HG03108 (cell line): ENCODE measurements at regions not wholly inside any gene's neighbourhood (a gene's known extent, or its start where the extent isn't known, plus 50 kb on each side); places are given as distances from the start of the nearest gene placed in this dataset.

ENCODE experiments used
- ATAC-seq: cut with Tn5 transposase; IDR thresholded peaks from one replicate; pipeline ENCODE4 v1.9.1; 2021; ENCODE audit warnings: moderate library complexity; ENCODE audit not compliant: unreplicated experiment

GRCh38 chr3:24033818-24034217, 88.7 kb downstream of the NR1D2 start:
- no peak for ATAC-seq

DNA sequence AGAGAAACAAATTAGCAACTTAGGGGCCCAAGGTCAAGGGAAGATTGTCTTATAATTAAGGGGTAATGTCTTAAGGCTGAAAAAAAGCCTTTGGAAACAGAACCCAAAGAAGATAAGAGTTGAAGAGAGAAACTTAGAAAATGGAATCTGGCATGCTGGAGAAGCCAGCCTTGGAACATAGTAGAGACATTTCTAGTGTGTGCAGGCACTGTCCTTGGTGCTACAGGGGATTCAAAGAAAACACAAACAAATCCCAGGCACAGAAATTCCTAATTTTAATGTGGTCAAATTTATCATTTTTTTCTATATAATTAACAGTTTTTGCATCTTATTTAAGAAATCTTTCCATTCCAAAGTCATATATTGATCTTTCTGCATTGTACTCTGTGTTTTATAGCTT, 89.4 kb downstream of the NR1D2 start:
- no peak for ATAC-seq

DNA sequence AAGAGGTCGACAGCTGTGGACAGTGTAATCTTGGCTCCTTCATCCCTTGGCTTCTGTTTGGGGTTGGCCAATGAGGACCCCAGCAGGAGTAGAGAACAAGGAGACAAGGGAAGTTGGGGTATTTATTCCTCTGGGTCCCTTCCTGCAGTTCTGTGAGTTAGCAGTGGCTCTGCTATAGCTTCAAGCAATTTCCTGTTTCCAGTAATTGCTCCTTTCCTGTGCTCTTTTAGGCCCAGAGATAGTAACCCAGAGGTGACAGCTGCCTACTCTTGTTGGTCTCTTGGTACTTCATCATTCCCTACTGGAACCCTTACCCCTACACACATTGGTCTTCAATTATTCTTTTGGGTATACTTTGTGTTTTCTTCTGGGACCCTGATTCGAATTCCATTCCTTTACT, 92.9 kb downstream of the NR1D2 start:
- ATAC-seq, result no peak

DNA sequence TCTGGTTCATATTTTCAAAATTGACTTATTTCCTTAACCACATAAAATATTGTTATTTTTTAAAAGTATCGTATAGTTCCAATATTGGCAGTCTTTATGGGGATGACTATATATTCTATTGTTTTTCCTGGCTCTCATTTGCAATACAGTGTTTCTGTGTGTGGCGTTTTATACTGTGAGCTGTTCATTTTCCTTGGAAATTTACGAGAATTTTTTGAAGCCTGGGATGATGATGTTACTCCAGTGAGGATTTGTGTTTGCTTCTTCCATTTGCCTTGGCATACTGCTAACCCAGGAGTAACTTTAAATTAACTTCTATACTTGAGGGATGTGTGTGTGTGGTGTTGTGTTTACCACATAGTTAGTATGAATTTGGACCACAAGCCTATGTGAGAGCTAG, 95.2 kb downstream of the NR1D2 start:
- no peak for ATAC-seq

DNA sequence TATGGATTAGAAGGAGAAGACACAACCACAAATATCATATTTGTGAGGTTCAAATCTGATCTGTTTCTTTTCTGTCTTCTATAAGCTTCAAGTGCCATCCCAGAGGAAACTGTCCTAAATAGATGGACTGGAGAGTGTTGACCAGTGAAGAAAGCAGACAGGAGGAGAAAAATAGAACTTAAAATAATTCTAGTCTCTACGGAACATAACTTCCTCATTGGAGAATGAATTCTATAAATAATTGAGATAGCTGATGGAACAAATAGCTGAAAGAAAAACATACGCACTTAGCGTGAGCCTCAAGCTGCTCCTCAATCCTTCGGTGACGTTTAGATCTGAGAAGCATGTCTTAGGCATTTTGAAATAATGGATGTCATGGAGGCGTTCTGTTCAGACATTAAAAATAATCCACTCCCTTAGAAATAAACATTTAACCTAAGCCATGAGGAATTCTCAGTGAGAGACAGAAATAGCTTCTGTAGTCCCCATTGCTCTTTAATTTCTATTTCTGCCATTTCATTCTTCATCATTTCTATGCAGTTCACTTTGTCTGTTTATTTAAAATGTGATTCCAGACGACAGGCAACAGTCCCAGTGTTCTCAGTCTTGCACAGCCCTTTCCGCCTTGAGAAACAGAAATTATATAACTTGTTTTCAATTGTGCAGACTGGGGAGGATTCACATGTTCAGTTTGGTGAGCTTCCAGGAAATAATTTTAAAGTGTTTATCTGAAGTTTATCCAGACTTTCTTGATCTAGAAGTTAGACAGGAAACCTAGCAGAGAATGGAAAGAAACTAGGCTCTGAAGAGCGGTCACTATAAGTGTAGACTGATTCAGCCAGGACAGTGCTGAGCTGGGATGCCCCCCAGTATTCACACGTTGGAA, 97.3 kb downstream of the NR1D2 start:
- no peak for ATAC-seq

DNA sequence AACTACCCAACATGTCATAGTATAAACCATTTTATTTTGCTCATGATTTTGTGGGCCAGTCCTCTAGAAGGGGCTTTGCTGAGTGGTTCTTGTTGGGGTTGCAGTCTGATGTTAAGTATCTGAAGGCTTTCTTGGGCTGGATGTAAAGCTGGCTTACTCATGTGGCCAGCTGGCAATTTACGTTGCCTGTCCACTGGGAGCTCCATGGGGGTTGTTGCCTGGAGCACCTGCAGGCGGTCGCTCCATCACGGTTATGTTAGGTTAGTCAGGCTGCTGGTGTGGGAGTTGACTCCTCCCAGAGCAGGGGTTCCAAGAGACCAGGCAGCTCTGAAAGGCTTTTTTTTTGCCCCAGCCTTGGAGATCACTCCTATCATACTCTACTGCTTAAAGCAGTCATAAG, 98.1 kb downstream of the NR1D2 start:
- no peak for ATAC-seq

- ATAC-seq, result no peak
Observed at GRCh38 chr3:24043985-24044384, 98.9 kb downstream of the NR1D2 start.

DNA sequence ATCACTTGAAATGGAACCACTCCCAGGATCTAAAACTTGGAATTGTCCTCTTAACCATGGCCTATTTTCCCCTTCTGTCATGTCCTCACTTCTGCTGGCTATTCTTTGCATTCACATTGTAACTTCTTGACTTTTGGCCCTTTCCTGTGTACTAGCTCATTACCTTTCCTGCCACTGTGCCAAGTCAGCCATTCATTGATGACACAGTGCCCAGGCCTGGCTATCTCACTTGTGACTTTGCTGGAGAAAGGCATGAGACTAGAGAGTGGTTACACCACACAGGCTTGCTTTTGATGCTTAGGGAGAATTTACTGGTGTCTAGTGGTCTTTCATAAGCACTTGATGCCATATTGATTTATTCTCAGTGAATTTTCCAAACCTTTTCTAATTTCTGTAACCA, 101.1 kb downstream of the NR1D2 start:
- ATAC-seq, result no peak

- ATAC-seq, result peak; percentile 23
Observed at GRCh38 chr3:24047513-24047912, 102.4 kb downstream of the NR1D2 start.

GRCh38 chr3:24048843-24049242, 103.8 kb downstream of the NR1D2 start:
- no peak for ATAC-seq

- no peak for ATAC-seq
Observed at GRCh38 chr3:24052446-24052845, 107.4 kb downstream of the NR1D2 start.

GRCh38 chr3:24058940-24059705, 114.0 kb downstream of the NR1D2 start:
- no peak for ATAC-seq

- no peak for ATAC-seq
Observed at GRCh38 chr3:24060055-24060454, 115.0 kb downstream of the NR1D2 start.

DNA sequence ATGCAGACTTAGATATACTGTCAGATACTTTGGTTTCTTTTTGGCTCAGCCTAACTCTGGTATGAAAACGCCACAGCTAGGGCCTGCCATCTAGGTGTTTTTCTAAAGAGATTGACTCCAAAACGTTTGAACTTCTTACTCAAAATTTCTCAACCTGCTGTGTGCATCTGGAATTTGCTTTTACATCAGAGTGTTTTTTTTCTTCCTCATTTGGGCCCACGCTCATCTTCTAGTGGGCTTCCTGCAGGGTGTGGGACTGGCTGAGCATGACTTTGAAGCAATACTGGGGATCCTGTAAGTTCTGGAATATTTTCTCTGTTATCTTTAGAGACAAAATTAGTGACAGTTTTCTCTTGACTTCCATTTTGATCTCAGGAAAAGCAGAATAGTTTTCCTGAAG, 117.8 kb downstream of the NR1D2 start:
- ATAC-seq, result no peak
